HG03432 (cell line): ENCODE measurements at regions not wholly inside any gene's neighbourhood (a gene's known extent, or its start where the extent isn't known, plus 50 kb on each side); places are given as distances from the start of the nearest gene placed in this dataset.

ENCODE experiments used
- ATAC-seq: cut with Tn5 transposase; IDR thresholded peaks from one replicate; pipeline ENCODE4 v1.9.1; 2021; ENCODE audit warnings: mild to moderate bottlenecking, moderate library complexity; ENCODE audit not compliant: unreplicated experiment

GRCh38 chr2:19045151-19045550, 313.3 kb downstream of the OSR1 start:
- ATAC-seq: no peak

- no peak for ATAC-seq
These were observed 314.5 kb downstream of the OSR1 start for GRCh38 chr2:19043893-19044292.

DNA sequence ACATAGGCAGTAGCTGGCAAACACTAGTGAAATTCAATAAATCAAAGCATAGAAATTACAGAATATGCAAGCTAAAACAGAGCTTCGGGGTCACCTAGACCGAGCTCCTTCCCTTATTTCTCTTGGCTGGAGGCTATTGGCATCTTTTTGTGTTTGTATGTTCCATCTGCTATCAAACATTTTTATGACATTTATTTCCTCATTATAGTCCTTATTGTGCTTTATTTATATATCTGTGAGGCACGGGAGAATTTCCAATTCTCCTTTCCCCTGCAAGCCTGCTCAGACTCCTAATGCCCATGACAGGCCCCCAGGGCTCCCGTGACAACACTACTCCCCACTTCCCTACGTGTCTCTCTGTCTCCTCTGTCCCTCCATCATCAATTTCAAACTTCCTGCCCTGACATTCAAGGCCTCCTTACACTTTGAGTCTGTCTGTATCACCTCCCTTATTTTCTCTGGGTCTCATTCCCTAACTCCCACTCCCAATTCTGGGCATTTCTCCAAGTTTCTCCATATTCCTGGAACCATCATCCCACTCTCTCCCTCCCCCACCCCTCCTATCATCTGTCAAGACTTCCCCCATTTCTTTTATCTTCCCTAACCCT, 316.9 kb downstream of the OSR1 start:
- no peak for ATAC-seq

GRCh38 chr2:19038071-19039015, 320.1 kb downstream of the OSR1 start:
- no peak for ATAC-seq

DNA sequence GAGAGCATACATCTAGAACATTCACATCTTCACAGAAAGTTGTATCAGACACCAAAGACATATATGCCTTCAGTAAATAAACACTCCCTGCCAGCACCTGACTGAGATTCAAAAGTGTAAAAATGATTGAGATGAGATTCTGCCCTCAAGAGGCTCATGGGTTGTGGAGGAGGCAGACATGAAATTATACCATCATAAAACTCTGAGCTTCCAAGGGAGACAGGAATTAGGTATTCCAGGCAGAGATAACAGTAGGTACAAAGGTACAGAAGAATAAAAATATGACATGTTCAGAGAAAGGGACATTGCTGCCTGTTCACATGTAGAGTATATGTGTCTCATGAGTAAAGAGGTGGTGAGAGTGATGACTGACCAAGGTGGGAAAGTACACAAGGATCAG, 322.3 kb downstream of the OSR1 start:
- ATAC-seq: no peak

DNA sequence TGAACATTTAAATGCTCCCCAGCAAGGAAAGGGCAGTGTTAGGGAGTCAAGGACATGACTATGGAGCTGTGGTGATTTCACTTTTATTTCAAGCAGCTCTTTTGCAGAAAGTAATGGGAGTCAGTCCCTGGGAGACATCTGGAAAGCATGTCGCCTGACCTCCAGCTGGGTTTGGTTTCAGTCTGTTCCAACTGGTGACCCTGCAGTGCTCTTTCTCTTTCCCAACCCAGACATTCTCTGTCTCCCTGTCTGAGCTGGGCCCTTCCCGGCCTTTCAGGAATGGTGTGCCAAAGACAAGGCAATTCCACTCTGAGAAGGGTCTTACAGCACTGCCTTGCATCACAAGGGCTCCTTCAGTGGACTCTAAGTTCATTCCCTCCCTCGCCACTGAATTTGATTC, 323.2 kb downstream of the OSR1 start:
- ATAC-seq: no peak

- no peak for ATAC-seq
These were observed 325.2 kb downstream of the OSR1 start for GRCh38 chr2:19033240-19033639.

GRCh38 chr2:19031642-19032041, 326.8 kb downstream of the OSR1 start:
- ATAC-seq: no peak

- ATAC-seq: no peak
These were observed 328.8 kb downstream of the OSR1 start for GRCh38 chr2:19029655-19030054.

DNA sequence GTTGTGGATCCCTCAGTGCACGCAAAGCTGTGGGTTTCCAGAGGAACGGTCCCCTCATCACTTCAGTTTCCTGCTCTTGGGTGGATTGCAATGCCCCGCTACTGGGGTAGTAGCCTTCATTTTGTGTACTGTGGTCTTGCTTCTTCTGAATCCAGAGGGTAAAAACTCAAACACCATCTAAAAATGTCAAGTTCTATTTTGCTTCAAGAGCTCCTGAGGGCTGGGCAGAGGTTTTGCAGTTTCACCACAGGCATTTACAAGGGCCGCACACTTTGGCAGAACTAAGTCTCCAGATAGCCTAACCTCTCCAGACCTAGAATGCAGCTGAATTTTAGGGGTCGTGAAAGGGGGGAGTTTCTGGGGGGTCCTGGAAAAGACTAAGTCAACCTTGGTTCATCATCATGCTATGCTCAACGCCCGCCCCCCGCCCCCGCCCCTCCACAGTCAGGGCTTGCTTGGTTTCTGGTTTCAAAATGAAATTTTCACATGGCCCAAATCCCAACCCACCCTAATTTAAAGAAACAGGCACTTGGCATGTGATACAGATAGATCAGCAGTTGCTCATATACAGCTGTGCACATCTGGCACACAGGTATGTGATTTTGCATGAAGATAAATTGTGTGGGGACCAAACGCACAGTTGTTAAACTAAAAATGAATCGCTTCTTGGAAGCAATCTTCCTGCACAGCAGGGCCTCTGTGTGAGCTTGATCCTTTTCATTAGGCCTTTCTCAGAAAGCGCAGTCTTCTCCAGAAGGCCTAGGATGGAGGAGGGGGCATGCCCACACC, 329.6 kb downstream of the OSR1 start:
- no peak for ATAC-seq

DNA sequence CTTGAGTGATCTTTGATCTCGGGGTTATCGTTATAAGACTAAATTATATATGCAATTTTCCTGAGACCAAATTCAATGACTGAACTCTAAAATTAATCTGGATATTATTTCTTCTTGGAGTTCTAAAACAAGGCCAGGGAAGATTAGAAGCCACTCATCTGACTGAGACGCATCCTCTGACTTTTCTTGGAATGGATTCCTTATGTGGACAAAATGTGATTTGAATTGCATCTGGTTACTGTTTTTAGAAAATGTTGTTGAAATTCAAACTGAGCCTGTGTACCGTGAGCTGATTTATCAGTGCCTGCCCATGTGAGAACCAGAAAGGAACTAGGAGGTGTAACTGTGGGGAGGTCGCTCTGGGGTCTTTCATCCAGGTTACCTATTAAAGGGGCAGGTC, 330.8 kb downstream of the OSR1 start:
- ATAC-seq: no peak

GRCh38 chr2:19026261-19026660, 332.2 kb downstream of the OSR1 start:
- no peak for ATAC-seq

DNA sequence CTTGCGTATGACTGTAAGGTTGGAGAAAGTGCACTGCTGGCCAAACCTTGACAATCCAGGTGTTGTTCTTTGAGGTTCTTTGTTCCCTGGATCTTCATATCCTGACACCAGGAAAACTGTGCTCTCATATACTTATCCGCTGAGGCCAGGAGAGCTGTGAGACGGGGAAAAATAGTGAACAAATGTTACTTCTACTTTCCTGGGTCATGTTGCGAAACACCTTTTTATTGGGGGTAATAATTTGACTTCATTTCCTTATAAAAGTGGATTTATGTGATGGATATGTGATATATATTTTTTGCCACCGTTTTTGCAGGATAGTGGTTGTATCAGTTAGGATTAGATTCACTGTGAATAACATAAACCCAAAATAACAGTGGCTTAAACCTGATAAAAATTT, 336.1 kb downstream of the OSR1 start:
- ATAC-seq: no peak

DNA sequence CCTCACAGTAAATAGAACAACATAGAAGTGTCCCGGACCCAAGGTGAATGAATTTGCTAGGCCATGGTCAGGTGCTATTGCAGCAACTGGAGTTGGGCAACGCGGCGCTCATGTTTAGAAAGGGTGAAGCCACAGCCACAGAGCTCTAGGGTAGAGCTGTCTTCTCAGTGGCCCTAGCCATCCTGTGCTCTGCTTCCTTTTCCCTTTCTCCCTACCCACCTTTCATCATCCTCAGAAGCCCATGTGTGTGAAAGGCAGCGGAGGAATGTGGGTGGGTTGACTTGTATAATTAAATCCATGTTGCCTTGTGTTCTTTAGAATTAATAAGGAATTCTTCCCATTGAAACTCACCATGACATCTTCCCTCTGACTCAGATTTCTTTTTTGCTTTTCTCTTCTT, 336.7 kb downstream of the OSR1 start:
- no peak for ATAC-seq

DNA sequence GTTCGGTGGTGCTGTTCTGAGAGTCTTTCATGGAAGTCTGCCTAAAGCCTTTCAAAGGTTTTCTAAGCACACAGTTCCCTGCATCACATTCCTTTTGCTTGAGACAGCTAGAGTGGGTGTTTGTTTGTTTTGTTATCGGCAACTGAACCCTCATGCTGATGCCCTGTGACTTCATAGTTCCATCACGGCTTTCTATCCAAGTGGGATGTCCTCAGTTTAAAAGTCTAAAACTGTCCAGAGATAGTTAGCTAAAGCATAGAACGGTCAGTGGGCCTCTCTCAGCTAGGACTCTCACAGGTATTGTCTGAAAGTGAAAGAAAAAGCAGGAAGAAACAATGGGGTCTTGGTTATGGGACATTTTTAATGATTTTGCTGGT, 337.3 kb downstream of the OSR1 start:
- ATAC-seq: no peak

DNA sequence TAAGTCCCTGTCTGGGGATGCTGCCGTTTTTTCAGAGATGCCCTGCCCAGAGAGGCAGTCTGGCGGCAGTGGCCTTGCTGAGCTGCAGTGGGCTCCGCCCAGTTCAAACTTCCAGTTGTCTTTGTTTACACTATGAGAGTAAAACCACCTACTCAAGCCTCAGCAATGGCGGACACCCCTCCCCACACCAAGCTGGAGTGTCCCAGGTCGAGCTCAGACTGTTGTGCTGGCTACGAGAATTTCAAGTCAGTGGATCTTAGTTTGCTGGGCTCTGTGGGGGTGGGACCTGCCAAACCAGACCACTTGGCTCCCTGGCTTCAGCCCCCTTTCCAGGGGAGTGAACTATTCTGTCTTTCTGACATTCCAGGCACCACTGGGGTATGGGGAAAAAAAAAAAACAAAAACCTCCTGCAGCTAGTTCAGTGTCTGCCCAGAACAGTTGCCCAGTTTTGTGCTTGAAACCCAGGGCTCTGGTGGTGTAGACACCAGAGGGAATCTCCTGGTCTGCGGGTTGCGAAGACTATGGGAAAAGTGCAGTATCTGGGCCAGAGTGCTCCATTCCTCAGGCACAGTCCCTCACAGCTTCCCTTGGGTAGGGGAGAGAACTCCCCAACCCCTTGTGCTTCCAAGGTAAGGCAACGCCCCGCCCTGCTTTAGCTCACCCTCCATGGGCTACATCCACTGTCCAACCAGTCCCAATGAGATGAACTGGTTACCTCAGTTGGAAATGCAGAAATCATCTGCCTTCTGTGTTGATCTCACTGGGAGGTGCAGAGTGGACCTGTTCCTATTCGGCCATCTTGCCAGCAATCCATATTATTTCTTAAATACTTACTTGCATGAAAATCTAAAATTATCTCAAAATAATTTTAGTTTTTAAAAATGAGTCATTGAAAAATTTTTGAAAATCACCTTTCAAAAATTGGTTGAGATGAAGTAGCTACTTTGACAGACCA, 338.0 kb downstream of the OSR1 start:
- no peak for ATAC-seq

DNA sequence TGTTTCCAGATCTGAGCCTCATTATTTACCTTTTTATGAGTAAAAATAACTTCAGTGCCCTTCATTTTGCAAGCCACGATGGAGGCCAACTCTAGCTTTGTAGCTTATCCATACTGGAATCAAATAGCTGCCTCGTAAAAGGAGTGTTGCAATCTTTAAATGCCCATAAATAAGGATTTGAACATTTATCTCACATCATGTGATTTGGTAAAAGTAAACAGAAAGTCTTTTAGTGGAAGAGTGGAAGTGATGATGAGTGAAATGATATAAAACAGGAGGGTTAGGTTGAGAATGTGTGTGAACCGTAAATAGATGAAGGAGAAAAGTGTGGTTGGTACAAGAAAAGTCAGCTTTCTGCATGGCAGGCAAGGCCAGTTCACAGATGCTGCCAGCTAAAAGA, 348.9 kb downstream of the OSR1 start:
- no peak for ATAC-seq

DNA sequence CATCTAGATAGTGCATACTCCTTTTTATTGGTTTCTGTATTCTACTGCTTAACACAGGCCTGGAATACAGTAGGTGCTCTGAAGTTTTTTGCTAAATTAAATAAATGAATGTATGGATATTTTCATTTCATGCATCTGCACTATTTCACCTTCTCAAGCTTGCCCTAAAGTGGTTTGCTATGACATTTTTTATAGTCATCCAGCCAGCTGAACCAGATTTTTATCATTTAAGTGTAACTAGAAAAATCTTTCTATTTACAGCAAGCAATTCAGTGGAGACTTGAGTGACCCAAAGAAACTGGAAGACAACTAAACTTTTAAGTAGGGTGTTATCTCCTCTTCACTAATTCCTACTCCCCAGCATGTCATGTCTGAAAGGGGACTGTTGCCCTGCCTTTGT, 354.9 kb downstream of the OSR1 start:
- ATAC-seq: no peak

DNA sequence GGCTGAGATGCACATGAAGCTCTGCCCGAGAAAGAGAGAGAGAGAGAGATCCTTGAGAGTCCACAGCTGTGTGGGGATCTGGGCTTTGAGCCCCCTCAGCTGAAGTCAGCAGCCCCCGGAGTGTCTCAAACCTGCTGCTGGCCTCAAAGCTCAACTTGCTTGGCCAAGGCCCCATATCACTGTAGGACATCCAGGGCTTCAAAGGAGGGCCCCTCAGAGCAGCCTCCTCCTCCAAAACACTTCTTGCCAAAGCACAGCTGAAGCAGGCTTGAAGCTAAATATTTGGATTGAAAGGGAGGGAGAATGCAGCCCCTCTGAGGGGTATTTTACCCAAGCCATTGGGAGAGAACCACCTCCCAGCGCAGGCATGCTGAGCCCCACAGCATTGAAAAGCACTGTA, 357.6 kb downstream of the OSR1 start:
- ATAC-seq: no peak

DNA sequence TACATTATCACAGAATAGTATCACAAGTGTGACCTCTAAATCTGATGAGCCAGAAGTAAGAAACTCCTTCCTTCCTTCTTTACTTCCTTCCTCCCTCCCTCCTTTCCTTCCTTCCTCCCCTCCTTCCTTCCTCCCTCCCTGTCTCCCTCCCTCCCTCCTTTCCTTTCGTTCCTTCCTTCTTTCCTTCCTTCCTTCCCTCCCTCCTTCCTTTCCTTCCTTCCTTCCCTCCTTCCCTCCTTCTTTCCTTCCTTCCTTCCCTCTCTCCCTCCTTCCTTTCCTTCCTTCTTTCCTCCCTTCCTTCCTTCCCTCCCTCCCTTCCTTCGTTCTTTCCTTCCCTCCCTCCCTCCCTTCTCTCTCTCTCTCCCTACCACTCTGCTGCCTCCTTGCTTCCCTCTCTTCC, 359.2 kb downstream of the OSR1 start:
- ATAC-seq: no peak

DNA sequence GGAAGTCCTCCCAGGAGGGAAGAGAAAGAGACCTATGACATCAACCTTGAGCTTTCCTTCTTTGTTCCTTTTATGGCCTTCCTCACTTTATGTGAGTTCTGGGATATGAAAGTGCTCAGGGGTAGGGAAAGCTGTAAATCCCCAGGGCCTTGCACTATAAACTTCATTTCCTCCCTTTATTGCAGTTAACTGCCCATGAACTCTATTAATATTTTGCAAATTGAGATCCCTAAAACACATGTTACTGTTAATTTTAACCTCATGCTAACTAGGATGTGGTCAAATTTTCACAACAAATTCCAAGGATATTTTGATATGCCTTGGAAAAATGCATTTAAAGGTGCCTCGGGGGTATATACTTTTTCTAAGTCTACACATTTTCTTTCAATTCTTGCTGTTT, 359.9 kb downstream of the OSR1 start:
- no peak for ATAC-seq
